ENCODE measurements at regions not wholly inside any gene's neighbourhood (a gene's known extent, or its start where the extent isn't known, plus 50 kb on each side); places are given as distances from the start of the nearest gene placed in this dataset.
"Not testable (repeated sequence)": the region's sequence is repeated elsewhere in the genome, so short reads cannot be mapped to it uniquely, and the experiment has no call there.

GRCh38 chr12:131283862-131284825 lies 330.4 kb downstream of the ADGRD1 start:
- not testable (repeated sequence) for H3K27ac ChIP-seq (ENCODE audit: low read depth); DNase-seq (ENCODE audit: extremely low spot score)
- 79% methylated on average over 32 of the region's 32 CpGs for WGBS

GRCh38 chr12:131284954-131285904 lies 331.5 kb downstream of the ADGRD1 start:
- not testable (repeated sequence) for H3K4me1 ChIP-seq (ENCODE audit: insufficient read depth); DNase-seq (ENCODE audit: extremely low spot score); H3K27ac ChIP-seq (ENCODE audit: low read depth); H3K4me3 ChIP-seq (ENCODE audit: low read depth, low read length); H3K36me3 ChIP-seq (ENCODE audit: insufficient read depth)
- 61% methylated on average over 8 of the region's 9 CpGs for WGBS

More at GRCh38 chr12:131283862-131284825, 330.4 kb downstream of the ADGRD1 start:
- not testable (repeated sequence) for H3K4me1 ChIP-seq (ENCODE audit: insufficient read depth); H3K4me3 ChIP-seq (ENCODE audit: low read depth, low read length); H3K36me3 ChIP-seq (ENCODE audit: insufficient read depth)

- not testable (repeated sequence) for H3K36me3 ChIP-seq (ENCODE audit: insufficient read depth); DNase-seq (ENCODE audit: extremely low spot score)
- WGBS, result 73% methylated on average over 12 of the region's 19 CpGs
Measured at GRCh38 chr12:131285905-131286295, 332.2 kb downstream of the ADGRD1 start.

GRCh38 chr12:131286301-131286700 lies 332.6 kb downstream of the ADGRD1 start:
- DNase-seq (ENCODE audit: extremely low spot score); H3K36me3 ChIP-seq (ENCODE audit: insufficient read depth); H3K4me3 ChIP-seq (ENCODE audit: low read depth, low read length); H3K4me1 ChIP-seq (ENCODE audit: insufficient read depth); H3K27ac ChIP-seq (ENCODE audit: low read depth): not testable (repeated sequence)
- WGBS, result 88% methylated on average over 5 of the region's 24 CpGs

More at GRCh38 chr12:131285905-131286295, 332.2 kb downstream of the ADGRD1 start:
- H3K4me3 ChIP-seq (ENCODE audit: low read depth, low read length); H3K27ac ChIP-seq (ENCODE audit: low read depth); H3K4me1 ChIP-seq (ENCODE audit: insufficient read depth): not testable (repeated sequence)

- Histone ChIP-seq H3K4me1 (ENCODE audit: insufficient read depth) (no peaks in the 10 kb centered on the region), H3K27ac (ENCODE audit: low read depth) (no peak overlapping the region), H3K36me3 (ENCODE audit: insufficient read depth) (no peaks in the 10 kb centered on the region), H3K4me3 (ENCODE audit: low read depth, low read length) (no peak overlapping the region)
- WGBS, result 83% methylated on average over 19 of the region's 25 CpGs
- no peak for DNase-seq (ENCODE audit: extremely low spot score)
Measured at GRCh38 chr12:131287015-131287937, 333.6 kb downstream of the ADGRD1 start.

- Histone ChIP-seq H3K4me3 (ENCODE audit: low read depth, low read length) (no peak overlapping the region), H3K27ac (ENCODE audit: low read depth) (no peak overlapping the region), H3K4me1 (ENCODE audit: insufficient read depth) (no peaks in the 10 kb centered on the region), H3K36me3 (ENCODE audit: insufficient read depth) (no peaks in the 10 kb centered on the region)
- DNase-seq (ENCODE audit: extremely low spot score), result no peak
- 82% methylated on average over 27 of the region's 27 CpGs for WGBS
Measured at GRCh38 chr12:131287938-131288764, 334.4 kb downstream of the ADGRD1 start.

GRCh38 chr12:131288765-131289695 lies 335.3 kb downstream of the ADGRD1 start:
- H3K4me1 ChIP-seq (ENCODE audit: insufficient read depth); DNase-seq (ENCODE audit: extremely low spot score); H3K27ac ChIP-seq (ENCODE audit: low read depth); H3K36me3 ChIP-seq (ENCODE audit: insufficient read depth); H3K4me3 ChIP-seq (ENCODE audit: low read depth, low read length): not testable (repeated sequence)
- WGBS, result 88% methylated on average over 19 of the region's 19 CpGs

GRCh38 chr12:131289807-131290206 lies 336.1 kb downstream of the ADGRD1 start:
- H3K4me1 ChIP-seq (ENCODE audit: insufficient read depth); H3K36me3 ChIP-seq (ENCODE audit: insufficient read depth); DNase-seq (ENCODE audit: extremely low spot score); H3K27ac ChIP-seq (ENCODE audit: low read depth); H3K4me3 ChIP-seq (ENCODE audit: low read depth, low read length): not testable (repeated sequence)
- 71% methylated on average over 7 of the region's 8 CpGs for WGBS

GRCh38 chr12:131290255-131290959 lies 336.7 kb downstream of the ADGRD1 start:
- no peak for DNase-seq (ENCODE audit: extremely low spot score)
- Histone ChIP-seq H3K36me3 (ENCODE audit: insufficient read depth) (no peaks in the 10 kb centered on the region), H3K27ac (ENCODE audit: low read depth) (no peak overlapping the region), H3K4me1 (ENCODE audit: insufficient read depth) (no peaks in the 10 kb centered on the region), H3K4me3 (ENCODE audit: low read depth, low read length) (no peak overlapping the region)
- WGBS, result 76% methylated on average over 10 of the region's 10 CpGs

- not testable (repeated sequence) for DNase-seq (ENCODE audit: extremely low spot score); H3K27ac ChIP-seq (ENCODE audit: low read depth); H3K36me3 ChIP-seq (ENCODE audit: insufficient read depth); H3K4me3 ChIP-seq (ENCODE audit: low read depth, low read length); H3K4me1 ChIP-seq (ENCODE audit: insufficient read depth)
- 58% methylated on average over 26 of the region's 26 CpGs for WGBS
Measured at GRCh38 chr12:131293071-131294015, 339.6 kb downstream of the ADGRD1 start.
